GM19452 (cell line): ENCODE measurements at regions not wholly inside any gene's neighbourhood (a gene's known extent, or its start where the extent isn't known, plus 50 kb on each side); places are given as distances from the start of the nearest gene placed in this dataset.
"Not testable (repeated sequence)": the region's sequence is repeated elsewhere in the genome, so short reads cannot be mapped to it uniquely, and the experiment has no call there.

ENCODE experiments used
- ATAC-seq: cut with Tn5 transposase; IDR thresholded peaks from one replicate; pipeline ENCODE4 v1.9.1; 2021; ENCODE audit not compliant: unreplicated experiment

- no peak for ATAC-seq
Observed at GRCh38 chr2:183456177-183456576, 331.9 kb downstream of the NUP35 start.

- no peak for ATAC-seq
Observed at GRCh38 chr2:183458460-183458859, 334.2 kb downstream of the NUP35 start.

GRCh38 chr2:183459466-183459865, 335.2 kb downstream of the NUP35 start:
- ATAC-seq: no peak

GRCh38 chr2:183463821-183464220, 339.6 kb downstream of the NUP35 start:
- no peak for ATAC-seq

- no peak for ATAC-seq
Observed at GRCh38 chr2:183465048-183465447, 340.8 kb downstream of the NUP35 start.

- no peak for ATAC-seq
Observed at GRCh38 chr2:183474912-183475695, 350.9 kb downstream of the NUP35 start.

GRCh38 chr2:183476490-183476889, 352.2 kb downstream of the NUP35 start:
- no peak for ATAC-seq

GRCh38 chr2:183477296-183477695, 353.1 kb downstream of the NUP35 start:
- ATAC-seq: no peak

GRCh38 chr2:183478941-183479595, 354.8 kb downstream of the NUP35 start:
- not testable (repeated sequence) for ATAC-seq

GRCh38 chr2:183487326-183487725, 363.1 kb downstream of the NUP35 start:
- no peak for ATAC-seq

GRCh38 chr2:183488421-183488820, 364.2 kb downstream of the NUP35 start:
- no peak for ATAC-seq

- no peak for ATAC-seq
Observed at GRCh38 chr2:183490489-183490888, 366.2 kb downstream of the NUP35 start.

GRCh38 chr2:183490914-183491313, 366.7 kb downstream of the NUP35 start:
- ATAC-seq: no peak

- no peak for ATAC-seq
Observed at GRCh38 chr2:183493040-183493439, 368.8 kb downstream of the NUP35 start.

- no peak for ATAC-seq
Observed at GRCh38 chr2:183495079-183495478, 370.8 kb downstream of the NUP35 start.

GRCh38 chr2:183495589-183496267, 371.5 kb downstream of the NUP35 start:
- peak; percentile 98 for ATAC-seq

- ATAC-seq: no peak
Observed at GRCh38 chr2:183497861-183498260, 373.6 kb downstream of the NUP35 start.

- ATAC-seq: peak; percentile 95
Observed at GRCh38 chr2:183505911-183506310, 381.7 kb downstream of the NUP35 start.

GRCh38 chr2:183511154-183511553, 386.9 kb downstream of the NUP35 start:
- ATAC-seq: no peak

- ATAC-seq: no peak
Observed at GRCh38 chr2:183519371-183520056, 395.3 kb downstream of the NUP35 start.

GRCh38 chr2:183521911-183522310, 397.7 kb downstream of the NUP35 start:
- ATAC-seq: no peak
